ENCODE measurements at regions not wholly inside any gene's neighbourhood (a gene's known extent, or its start where the extent isn't known, plus 50 kb on each side); places are given as distances from the start of the nearest gene placed in this dataset.
"Not testable (repeated sequence)": the region's sequence is repeated elsewhere in the genome, so short reads cannot be mapped to it uniquely, and the experiment has no call there.

DNA sequence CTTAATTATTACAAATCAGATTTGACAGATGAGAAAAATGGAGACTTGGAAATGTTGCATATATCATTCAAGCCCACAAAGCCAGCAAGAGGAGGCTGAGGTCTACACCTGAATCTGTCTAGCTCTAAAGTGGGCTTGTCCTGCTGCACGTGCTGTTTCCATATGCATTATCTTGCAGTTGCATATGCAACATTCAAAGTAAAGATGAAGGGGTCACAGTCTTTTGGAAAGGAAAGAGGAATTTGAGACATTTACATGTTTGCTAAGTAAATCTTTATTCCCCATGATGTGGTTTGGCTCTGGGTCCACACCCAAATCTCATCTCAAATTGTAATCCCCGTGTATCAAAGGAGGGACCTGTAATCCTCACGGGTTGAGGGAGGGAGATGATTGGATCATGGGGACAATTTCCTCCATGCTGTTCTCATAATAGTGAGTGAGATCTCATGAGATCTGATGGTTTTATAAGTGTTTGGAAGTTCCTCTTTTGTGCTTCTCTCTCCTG is 98.3 kb downstream of the BACH1 start:
- no peak for DNase-seq

- no peak for DNase-seq
Measured at GRCh38 chr21:29403301-29403700, 104.6 kb downstream of the BACH1 start.

- no peak for DNase-seq
Measured at GRCh38 chr21:29403922-29404538, 105.3 kb downstream of the BACH1 start.

GRCh38 chr21:29405503-29406122 is 106.9 kb downstream of the BACH1 start:
- DNase-seq, result no peak

DNA sequence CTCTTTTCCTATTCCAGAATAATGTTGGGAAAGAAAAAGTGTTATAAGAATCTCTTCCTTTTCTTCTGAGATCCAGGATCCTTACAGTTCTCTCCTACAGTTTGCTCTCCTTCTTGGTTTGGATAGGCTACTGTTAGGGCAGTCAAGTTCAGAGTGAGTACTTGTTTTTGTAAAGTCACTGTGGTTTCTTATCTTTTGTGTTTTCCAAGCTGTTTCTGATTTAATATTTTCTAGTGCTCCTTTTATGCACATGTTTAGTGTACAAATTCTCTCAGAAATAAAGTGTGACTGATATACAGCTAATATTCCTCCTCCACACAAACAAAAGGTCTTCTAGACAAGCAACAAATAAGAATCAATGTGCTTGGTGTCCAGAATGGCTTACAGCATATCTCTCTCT is 107.7 kb downstream of the BACH1 start:
- DNase-seq, result no peak

DNA sequence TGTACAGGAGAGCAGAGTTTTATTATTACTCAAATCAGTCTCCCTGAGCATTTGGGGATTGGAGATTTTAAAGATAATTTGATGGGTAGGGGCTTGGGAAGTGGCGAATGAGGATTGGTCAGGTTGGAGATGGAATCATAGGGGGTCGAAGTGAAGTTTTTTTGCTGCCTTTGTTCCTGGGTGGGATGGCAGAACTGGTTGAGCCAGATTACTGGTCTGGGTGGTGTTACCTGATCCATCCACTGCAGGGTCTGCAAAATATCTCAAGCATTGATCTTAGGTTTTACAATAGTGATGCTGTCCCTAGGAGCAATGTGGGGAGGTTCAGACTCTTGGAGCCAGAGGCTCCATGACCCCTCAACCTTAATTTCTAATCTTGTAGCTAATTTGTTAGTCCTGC is 108.8 kb downstream of the BACH1 start:
- no peak for DNase-seq

GRCh38 chr21:29413683-29414082 is 115.0 kb downstream of the BACH1 start:
- DNase-seq, result no peak

- no peak for DNase-seq
Measured at GRCh38 chr21:29416268-29416667, 117.5 kb downstream of the BACH1 start.

GRCh38 chr21:29418813-29419212 is 120.1 kb downstream of the BACH1 start:
- no peak for DNase-seq

- no peak for DNase-seq
Measured at GRCh38 chr21:29419422-29419821, 120.7 kb downstream of the BACH1 start.

GRCh38 chr21:29423099-29423870 is 124.6 kb downstream of the BACH1 start:
- no peak for DNase-seq

GRCh38 chr21:29424728-29425127 is 126.0 kb downstream of the BACH1 start:
- no peak for DNase-seq

GRCh38 chr21:29429218-29429617 is 130.5 kb downstream of the BACH1 start:
- DNase-seq, result no peak

DNA sequence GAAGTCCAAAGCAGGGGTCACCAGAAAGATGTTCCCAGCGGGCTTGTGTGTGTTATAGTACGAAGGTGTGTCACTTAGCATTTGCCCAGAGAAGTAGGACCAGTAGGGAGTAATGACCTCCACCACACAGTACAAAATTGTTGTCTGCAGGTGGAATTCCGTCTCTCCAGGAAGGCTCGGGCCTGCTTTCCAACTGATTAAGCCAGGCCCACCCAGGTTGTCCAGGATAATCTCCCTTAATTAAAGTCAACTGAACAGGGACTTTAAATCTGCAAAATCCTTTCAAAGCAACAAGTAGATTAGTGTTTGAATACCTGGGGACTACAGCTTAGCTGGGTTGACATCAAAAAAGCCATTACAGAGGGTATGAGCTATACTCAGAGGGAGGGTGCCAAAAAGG is 131.3 kb downstream of the BACH1 start:
- no peak for DNase-seq

DNA sequence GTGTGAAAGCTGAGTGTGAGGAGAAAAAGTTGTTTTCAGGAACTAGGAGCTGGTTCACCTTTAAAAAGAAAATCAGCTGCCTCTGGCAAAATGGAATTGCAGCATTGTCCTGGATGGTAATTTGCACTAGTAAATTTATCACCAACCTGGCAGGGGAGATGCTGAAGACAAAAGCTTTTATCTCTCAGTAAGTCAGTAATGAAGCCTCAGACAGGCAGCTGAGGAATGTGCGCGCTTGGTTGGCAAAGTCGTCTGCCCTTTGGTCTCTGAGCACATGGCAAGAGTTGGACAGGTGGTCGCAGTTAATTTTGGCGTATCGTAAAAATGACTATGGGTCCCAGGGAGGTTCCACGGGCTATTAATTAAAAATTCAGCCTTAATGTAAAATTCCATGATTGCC is 131.9 kb downstream of the BACH1 start:
- no peak for DNase-seq

DNA sequence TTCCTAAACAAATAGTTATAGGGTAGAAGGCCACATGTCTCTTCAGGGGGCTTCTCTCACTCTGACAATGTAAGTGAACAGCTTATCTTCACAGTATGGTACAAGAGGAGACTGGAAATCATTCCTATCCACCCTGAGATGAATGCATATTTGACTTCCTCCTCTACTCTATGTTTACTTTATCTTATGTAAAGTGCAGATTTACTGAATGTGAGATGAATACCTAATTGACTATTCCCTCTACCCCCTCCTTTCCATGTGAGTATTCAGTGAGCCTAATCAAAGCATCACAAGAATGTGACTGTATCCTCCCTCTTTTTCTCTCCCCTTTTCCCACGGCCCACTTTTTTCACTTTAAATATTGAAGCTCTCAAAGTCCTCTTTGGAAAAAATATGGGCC is 132.5 kb downstream of the BACH1 start:
- no peak for DNase-seq

GRCh38 chr21:29431680-29432079 is 133.0 kb downstream of the BACH1 start:
- DNase-seq, result no peak

GRCh38 chr21:29433366-29434059 is 134.8 kb downstream of the BACH1 start:
- DNase-seq, result no peak

- DNase-seq, result no peak
Measured at GRCh38 chr21:29434081-29434480, 135.4 kb downstream of the BACH1 start.

GRCh38 chr21:29434982-29435381 is 136.3 kb downstream of the BACH1 start:
- DNase-seq, result not testable (repeated sequence)

GRCh38 chr21:29436143-29436542 is 137.4 kb downstream of the BACH1 start:
- DNase-seq, result no peak

DNA sequence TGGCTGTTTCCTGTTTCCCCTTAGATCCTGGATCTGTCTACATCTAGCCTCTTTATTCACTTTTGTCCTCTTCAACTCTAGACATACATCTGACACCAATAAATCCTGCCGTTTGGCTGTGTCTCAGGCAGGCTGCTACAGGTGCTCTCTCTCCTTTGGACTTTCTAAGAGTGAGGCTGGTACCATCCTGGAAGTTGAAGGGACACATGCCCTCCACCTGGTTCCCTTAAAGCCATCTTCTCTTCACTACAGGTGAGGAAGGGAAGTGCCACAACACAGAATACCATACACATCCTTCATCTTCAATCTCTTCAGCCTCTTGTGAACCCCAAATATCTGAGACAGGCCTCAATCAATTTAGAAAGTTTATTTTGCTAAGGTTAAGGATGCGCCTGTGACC is 137.9 kb downstream of the BACH1 start:
- no peak for DNase-seq

GRCh38 chr21:29441651-29442050 is 142.9 kb downstream of the BACH1 start:
- DNase-seq, result no peak
